Skin epidermis (tissue), 12 donors: ENCODE measurements at regions not wholly inside any gene's neighbourhood (a gene's known extent, or its start where the extent isn't known, plus 50 kb on each side); places are given as distances from the start of the nearest gene placed in this dataset.

Source experiments
- H3K27ac ChIP-seq, 21 experiments: fragments of 200-600 bp; sonication (generic) in 11 of 21; one replicate each; pipeline ENCODE4 v1.5.0; 2020; ENCODE audit warnings: mild to moderate bottlenecking in 3 of 21, inconsistent platforms in 2 of 21, moderate library complexity in 2 of 21
- H3K4me3 ChIP-seq, 7 experiments: fragments of 200-600 bp; sonication (generic) in 2 of 7; one replicate each; pipeline ENCODE4 v1.5.0; 2020; ENCODE audit warnings: inconsistent platforms in 2 of 7, mild to moderate bottlenecking in 2 of 7, moderate library complexity in 1 of 7

DNA sequence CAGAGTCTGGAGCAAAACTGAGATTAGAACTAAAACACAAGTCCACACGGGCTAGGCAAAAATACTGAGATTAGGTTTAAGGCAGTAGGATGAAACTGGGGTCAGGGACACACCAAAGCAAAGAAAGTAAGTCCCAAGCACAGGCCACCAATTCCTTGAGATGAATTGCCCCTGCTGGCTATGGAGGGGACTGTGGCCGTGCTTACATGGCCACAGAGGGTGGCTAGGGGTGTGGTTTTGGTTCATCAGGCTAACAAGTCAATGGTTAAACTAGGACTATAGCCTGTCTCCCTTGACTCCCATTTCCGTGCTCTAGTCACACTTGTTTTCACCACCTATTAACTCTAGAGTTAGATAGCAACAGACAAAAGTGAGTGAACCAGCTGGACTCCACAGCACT, 394.8 kb downstream of the PBX1 start:
- H3K27ac ChIP-seq: no peak overlapping the region
- no peak overlapping the region for H3K4me3 ChIP-seq

DNA sequence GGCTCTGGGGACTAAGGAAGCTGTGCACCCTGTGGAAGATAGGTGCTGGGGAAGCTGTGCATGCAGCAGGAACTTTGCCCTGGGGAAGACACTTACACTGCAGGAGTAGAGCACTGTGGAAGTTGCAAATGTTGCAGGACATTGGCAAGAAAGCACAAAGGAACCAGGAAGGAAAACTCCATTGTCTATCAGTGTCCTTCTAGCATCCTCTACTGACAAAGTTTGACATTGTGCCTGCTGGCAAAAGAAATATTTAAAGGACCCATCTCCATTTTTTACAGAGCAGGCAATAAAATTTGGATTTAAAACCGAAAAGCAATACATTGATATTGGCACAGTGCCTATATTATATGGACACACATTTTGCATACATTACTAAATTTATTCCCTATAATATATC, 394.1 kb downstream of the PBX1 start:
- Histone ChIP-seq H3K27ac (no peak overlapping the region), H3K4me3 (no peak overlapping the region)

DNA sequence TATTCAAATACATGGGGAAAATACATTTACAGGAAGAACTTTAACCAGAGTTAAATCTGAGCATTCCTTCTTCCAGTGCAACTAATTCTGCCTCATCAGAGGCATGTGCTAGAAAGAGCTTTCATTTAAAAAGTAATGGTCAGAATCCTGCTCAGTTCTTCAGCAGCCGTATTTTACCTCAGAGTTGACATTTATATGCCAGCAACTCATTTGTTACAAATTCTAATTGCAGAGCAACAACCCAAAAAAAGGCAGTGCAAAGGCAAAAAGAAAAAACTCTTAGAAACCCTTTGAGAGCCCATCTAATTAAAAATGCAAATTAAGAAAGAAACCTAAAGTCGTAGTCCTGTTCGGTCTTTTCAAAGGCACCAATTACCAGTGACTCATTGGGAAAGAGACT, 392.5 kb downstream of the PBX1 start:
- no peak overlapping the region for H3K27ac ChIP-seq

DNA sequence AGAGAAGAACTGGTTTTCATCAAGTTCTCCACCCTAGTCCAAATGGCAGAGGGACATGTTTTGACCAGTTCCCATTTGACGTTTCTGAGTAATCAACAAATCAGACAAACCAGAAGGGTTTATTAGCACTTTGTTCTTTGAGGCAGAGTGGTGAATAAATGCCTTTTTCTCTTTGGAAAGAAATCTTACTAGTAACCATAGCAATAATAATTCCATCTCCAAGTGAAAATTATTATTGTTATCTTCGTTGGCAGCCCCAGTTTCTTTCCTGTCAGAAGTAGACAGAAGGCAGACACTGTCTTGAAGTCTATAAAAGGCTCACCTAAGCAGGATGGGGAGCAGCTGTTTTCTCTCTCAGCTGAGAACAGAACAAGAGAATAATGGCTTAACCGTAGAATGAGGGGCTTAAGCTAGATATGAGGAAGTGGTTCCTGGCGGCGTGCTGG, 391.6 kb downstream of the PBX1 start:
- H3K27ac ChIP-seq: peak overlapping the region in 1 of 21 experiments; percentile 10

More for the DNA sequence above, 392.5 kb downstream of the PBX1 start:
- H3K4me3 ChIP-seq: no peak overlapping the region

DNA sequence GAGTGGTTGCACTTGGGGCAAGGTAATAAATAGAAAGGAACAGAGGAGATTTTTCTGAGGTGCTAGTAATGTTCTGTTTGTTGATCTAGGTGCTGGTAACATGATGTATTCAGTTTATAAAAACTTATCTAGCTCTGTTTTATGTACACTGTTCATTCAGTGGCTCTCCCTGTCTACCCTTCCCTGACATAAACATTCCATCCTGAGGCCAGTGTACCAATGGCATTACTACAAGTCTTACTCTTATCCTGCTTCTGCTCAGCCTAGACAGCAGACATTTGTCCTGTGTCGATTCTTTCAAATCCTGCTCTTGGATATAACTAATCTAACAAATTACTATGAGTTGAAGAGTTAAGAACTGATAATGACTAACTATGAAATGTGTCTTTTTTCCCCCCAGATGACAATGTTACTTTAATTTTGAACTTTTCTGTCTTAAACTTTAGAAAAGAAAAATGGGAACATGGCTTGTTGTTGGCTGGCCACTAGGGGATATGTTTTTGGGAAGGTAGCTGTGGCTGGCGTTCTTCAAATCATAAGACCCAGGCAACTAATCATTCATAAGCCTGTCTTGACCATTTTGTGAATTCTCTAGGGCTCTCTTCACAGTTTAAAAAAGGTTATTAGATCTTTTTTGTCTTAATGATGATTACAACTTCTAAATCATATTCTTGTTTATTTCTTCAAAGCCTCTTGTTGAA, 390.9 kb downstream of the PBX1 start:
- Histone ChIP-seq H3K27ac (no peak overlapping the region), H3K4me3 (no peak overlapping the region)

More for the DNA sequence above, 391.6 kb downstream of the PBX1 start:
- no peak overlapping the region for H3K4me3 ChIP-seq

DNA sequence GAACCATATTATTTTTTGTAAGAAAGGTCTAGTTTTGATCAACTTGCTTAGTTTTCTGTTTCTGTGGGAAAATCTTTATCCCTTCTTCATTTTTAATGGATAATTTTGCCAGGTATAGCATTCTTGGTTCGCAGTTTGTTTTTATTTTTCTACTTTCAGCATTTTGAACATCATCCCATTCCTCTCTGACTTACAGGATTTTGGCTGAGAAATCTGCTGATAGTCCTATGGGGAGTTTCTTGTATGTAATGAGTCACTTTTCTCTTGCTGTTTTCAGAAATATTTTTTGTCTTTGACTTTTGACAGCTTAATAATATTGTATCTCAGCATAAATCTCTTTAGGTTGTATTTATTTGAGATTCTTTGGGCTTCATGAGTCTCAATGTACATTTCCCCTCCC, 389.1 kb downstream of the PBX1 start:
- H3K27ac ChIP-seq: no peak overlapping the region

DNA sequence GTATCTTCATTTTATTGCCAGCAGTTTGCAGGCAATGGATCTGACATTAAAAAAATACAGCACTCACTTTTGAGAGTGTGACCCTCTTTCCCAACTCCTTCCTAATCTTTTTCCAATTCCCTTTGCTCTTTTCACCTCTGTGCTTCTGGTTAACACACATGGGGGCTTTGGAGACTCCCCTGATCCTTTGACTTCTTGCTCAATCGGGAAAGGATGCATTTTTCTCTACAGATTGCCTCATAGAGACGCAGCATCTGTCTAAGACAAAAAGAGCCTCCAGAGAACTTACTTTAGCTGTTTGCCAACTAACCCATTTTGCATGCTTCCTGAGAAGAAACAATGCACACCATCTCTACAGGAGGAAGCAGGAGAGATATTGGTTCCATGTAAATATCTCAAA, 378.3 kb downstream of the PBX1 start:
- H3K4me3 ChIP-seq: no peak overlapping the region
- no peak overlapping the region for H3K27ac ChIP-seq

More for the DNA sequence above, 389.1 kb downstream of the PBX1 start:
- H3K4me3 ChIP-seq: no peak overlapping the region

DNA sequence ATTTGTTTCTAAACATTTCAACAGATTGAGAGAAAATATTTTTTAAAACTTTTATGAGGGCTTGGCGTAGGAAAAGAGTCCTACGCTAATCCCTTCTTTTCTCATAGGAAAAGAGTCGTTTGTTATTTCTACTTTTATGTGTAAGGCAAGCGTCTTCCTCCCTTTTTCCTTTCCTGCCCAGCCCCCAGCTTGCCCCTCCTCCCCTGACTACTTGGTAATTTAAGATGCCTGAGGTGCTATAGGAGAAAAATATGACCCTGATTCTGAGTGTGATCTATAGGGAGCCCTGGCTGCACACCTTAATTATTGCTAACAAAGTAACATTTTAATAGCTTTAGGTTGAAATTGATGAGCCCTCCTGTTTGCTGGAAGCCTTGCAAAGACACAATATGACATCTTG, 373.6 kb downstream of the PBX1 start:
- no peak overlapping the region for H3K27ac ChIP-seq
- no peak overlapping the region for H3K4me3 ChIP-seq

DNA sequence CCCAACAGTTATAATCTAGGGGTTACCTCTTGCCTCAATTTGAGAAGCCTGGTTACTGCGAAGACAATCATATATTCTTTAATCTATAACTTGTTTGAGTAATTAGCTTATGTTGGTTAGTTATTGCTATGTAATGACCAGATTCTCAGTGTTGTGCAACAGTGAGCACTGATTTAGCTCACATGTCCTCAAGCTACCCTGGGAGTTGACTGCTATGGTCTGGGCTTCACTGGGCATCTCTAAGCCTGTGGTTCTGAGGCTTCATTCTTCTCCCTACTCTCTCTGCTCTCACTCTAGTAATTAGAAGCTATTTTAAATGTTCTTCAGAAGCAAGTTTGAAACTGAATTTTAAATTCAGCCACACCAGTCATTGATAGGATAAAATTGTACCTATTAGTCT, 371.8 kb downstream of the PBX1 start:
- Histone ChIP-seq H3K4me3 (no peak overlapping the region), H3K27ac (no peak overlapping the region)

DNA sequence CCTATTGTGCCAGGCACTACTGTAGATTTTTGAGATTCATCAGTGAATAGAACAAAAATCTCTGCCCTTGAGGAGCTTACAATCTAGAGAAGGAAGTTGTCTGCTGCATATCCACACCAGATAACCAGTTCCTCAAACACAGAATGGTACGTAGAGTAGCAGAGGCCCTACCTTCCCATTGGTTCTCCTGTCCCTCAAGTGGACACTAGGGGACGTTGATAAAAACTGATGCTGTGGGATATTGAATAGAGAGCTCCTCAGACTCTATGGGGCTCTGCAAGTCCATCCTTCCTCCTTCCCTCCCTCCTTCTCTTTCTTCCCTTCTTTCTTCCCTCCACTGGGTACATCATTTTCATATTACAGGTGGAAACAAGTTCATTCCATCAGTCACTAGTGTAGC, 371.3 kb downstream of the PBX1 start:
- Histone ChIP-seq H3K27ac (no peak overlapping the region), H3K4me3 (no peak overlapping the region)

DNA sequence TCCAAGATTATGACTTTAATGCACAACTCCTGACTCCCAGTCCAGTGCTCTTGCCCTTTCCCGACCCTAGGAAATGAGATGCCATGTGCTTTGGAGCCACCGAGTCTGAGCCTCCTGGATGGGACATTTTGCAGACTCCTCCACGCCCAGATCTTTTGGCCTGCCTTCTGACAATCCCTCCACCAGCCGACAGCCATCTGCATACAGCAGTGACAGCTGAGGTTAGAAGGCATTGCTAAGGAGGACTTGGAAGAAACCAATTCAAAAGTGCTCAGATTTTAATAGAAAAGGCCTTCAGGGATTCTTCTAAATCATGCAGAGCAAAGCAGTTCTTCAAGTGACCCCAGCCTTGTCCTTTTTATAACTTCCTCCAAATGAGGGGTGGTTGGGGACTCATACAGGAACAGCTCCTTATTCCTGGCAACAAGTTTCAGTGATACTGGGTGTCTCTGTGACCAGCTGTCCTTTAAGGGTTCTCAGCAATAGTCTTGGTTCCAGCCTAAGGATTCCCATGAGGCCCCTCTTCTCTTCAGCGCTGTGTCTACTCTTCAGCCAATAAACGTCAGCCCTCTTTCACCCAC, 369.3 kb downstream of the PBX1 start:
- no peak overlapping the region for H3K4me3 ChIP-seq
- H3K27ac ChIP-seq: no peak overlapping the region

DNA sequence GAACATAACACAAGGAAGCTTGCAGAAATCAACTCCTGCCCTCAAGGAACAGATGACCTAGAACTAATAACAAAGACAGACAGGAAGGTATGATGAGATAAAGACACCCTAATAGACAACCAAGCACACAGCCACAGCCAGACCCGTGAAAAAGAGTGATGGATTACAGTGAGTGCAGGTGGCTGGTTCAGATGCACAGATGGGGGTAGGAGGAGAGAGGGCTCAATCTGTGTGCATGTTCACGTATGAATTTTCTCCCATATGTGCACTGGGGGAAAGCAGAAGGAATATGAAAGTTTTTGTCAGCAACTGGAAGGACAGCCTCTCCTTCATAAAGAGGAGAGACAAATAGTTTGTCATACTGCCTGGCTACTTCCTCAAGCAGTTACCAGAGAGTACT, 367.1 kb downstream of the PBX1 start:
- no peak overlapping the region for H3K4me3 ChIP-seq

DNA sequence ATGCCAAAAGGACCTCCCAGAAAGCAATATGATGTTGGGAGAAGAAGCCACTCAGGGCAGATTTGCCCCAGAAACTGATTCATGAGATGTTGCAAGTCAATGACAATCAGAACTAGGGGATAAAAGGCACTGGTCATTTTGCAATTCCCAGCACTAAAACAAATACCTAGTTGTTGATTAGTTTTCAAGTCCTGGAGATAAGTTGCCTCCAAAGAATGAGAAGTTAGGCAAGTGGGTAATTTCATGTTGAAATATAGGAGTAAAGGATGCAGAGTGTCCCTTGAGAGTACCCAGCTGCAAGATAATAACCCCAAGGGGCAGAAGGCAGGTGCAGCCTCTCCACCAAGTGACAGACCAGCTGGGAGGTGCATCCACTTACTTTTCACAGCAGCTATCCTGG, 363.6 kb downstream of the PBX1 start:
- Histone ChIP-seq H3K27ac (no peak overlapping the region), H3K4me3 (no peak overlapping the region)

More for the DNA sequence above, 367.1 kb downstream of the PBX1 start:
- no peak overlapping the region for H3K27ac ChIP-seq

DNA sequence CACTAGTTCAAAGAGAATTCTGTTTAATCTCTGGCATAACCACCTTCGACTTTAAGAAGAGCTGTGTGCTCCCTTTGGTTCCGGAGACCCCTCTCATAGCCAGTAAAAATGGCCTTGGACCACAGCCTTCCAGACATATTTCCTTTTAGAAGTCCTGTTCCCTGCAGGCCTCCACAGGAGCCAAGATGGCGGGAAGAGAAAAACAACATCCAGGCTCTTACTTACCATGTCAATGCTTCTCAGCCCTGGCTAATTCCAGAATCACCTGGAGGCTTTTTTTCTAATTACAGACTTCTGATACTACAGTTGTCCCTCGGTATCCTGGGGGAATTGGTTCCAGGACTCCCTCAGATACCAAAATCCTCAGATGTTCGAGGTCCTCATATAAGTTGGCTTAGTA, 362.5 kb downstream of the PBX1 start:
- H3K27ac ChIP-seq: no peak overlapping the region
- no peak overlapping the region for H3K4me3 ChIP-seq

DNA sequence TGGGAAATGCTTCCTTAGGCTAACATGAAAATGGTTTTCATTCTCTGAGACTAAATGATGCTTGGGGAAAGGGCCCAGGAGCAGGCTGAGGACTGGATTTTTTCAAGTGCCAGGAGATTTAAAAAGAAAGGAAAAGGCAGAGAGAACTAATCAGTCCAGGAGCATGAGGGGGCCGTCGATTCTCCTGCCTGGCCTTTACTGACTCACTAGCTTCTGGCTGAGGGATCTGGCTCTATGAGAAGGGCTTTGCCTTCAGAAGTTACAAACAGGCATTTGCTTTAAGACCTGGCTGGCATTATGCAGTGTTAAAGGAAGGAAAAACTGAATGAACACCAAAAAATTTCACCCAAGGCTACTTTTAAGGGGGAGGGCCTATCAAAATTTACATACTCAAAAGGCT, 359.2 kb downstream of the PBX1 start:
- Histone ChIP-seq H3K4me3 (no peak overlapping the region), H3K27ac (no peak overlapping the region)

DNA sequence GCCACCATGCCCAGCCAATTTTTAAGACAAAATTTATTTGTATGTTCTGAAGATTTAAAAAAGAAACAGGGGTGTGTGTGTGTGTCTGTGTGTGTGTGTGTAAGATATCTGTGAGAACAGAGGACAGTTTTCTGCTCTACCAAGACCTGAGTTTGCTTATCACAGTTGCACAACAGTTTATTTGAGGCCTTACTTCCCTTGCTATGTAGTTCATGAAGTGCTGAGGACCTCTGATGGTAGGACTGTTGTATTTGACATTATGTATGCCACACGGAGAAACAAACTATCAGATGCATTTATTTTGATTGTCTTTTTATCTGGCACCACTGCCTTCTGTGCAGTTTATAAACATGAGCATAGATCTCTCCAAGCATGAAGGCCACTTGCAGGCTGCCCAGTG, 355.2 kb downstream of the PBX1 start:
- H3K27ac ChIP-seq: no peak overlapping the region
- H3K4me3 ChIP-seq: no peak overlapping the region

DNA sequence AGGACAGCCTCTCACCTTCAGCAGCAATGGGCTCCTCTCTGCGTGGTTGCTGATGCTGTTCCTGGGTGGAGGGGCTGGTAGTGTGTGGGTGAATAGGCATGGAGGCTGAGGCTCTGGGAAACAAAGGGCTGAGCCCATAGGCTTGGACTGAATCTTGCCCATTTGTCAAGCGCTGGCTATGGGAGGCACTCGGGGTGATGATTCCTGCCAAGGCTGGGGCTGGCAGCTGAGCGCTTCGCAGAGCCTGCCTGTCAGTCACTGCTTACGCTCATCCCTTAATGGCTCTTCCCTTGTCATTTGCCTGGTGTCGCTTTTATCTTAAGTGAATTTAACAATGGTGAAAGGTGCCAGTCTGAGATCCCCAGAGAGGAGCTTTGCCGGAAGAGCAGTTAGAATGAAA, 353.3 kb downstream of the PBX1 start:
- no peak overlapping the region for H3K4me3 ChIP-seq

DNA sequence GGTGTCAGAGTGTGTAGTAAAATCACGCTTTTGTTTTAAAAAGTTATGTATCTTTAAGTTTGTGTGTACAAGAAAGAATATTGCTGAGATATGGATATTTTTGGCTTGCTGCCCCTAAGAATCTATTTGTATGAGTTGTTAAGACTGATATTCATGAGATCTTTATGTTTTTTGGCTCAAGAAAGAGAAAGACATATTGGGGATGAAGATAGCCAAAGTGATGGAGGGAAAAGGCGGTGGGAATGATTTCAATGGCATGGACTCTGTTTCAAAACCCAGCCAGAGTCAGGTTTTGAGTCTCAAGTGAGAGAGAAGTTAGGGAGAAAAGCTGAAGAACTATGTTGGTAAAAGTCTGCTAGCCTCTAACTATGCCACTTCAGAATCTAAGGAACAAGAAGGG, 351.7 kb downstream of the PBX1 start:
- no peak overlapping the region for H3K27ac ChIP-seq
- H3K4me3 ChIP-seq: no peak overlapping the region

More for the DNA sequence above, 353.3 kb downstream of the PBX1 start:
- no peak overlapping the region for H3K27ac ChIP-seq

DNA sequence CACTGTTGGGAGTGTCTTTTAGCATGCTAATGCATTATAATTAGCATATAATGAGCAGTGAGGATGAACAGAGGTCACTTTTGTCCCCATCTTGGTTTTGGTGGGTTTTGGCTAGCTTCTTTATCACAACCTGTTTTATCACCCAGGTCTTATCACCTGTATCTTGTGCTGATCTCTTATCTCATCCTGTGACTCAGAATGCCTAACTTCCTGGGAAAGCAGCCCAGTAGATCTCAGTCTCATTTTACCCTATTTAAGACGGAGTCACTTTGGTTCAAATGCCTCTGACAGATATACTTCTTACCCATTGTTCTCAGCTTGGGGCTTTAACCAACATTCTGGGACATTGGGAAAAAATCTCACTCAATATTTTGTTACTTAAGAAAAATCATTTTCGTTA, 348.7 kb downstream of the PBX1 start:
- no peak overlapping the region for H3K4me3 ChIP-seq
- no peak overlapping the region for H3K27ac ChIP-seq

DNA sequence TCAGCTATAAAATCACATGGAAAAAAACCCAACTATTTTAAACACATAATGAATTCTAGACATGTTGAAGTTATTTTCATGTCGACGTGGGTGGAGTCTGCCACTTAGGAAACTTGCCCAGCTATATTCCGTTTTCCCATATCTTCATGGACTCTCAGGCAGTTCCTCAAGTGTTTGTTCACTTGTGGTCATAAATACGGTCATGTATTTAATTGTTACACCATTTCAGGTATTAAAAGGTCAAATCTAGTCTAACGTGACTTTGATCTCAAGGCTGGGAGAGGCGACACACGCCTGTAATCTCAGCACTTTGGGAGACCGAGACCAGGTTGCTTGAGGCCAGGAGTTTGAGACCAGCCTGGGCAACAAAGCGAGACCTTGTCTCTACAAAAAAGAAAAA, 346.9 kb downstream of the PBX1 start:
- Histone ChIP-seq H3K4me3 (no peak overlapping the region), H3K27ac (no peak overlapping the region)

DNA sequence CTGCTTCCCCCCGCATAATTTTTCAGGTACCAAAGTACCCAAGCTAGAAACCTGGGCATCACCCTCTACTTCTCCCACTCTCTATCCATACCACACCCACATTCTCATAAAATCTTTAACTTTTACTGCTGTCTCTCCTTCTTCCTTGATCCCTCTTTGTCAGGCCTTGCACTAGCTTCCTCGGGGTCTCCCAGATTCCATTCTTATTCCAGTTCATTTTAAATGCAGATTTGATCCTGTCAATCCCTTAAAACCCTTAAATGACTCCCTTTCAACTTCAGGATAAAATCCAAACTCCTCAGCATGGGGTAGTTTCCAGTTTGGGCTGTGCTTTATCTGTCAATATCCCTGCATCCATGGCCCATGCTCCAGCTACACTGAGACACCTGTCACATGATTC, 343.5 kb downstream of the PBX1 start:
- H3K4me3 ChIP-seq: no peak overlapping the region
- H3K27ac ChIP-seq: no peak overlapping the region
